Epithelial cell of proximal tubule (primary cell): ENCODE measurements at regions not wholly inside any gene's neighbourhood (a gene's known extent, or its start where the extent isn't known, plus 50 kb on each side); places are given as distances from the start of the nearest gene placed in this dataset.

Source experiments
- DNase-seq: peaks from one replicate; pipeline ENCODE4 v3.0.0-alpha.2; 2011; ENCODE audit warnings: low read depth
- H3K4me3 ChIP-seq: 2 replicates; pipeline ENCODE4 v1.5.1; 2011; ENCODE audit warnings: low read depth, mild to moderate bottlenecking, low read length
- CTCF ChIP-seq: conservative IDR thresholded peaks from 2 replicates; pipeline ENCODE4 v1.5.1; 2012; ENCODE audit warnings: low read depth, mild to moderate bottlenecking, low read length

- TF ChIP-seq CTCF, result no peak
- no peak for DNase-seq
- no peak overlapping the region for H3K4me3 ChIP-seq
These were observed 565.2 kb downstream of the BUD13 start for GRCh38 chr11:116207421-116208141.

DNA sequence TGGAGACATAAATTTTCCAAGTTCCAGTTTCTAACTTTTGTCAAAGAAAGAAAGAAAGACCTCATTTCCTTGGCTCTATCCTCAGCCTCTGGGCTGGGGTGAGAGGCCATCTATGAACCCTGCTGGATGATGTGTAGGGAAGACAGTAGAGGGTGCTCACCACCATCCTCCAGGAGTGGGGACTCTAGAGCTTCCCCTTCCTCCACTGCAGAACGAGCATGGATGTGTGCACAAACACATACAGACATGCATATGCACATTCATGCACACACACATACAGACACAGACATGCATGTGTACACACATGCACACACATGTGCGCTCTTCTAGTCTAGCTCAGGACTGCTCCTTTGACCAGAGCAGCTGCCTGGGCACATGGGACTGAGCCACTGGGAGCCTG lies 565.8 kb downstream of the BUD13 start:
- no peak overlapping the region for H3K4me3 ChIP-seq
- no peak for TF ChIP-seq CTCF
- DNase-seq, result no peak

- H3K4me3 ChIP-seq, result no peak overlapping the region
- TF ChIP-seq CTCF, result no peak
- no peak for DNase-seq
These were observed 569.9 kb downstream of the BUD13 start for GRCh38 chr11:116202922-116203321.

- DNase-seq, result no peak
- no peak for TF ChIP-seq CTCF
These were observed 572.2 kb downstream of the BUD13 start for GRCh38 chr11:116200564-116200963.

GRCh38 chr11:116199182-116199581 lies 573.6 kb downstream of the BUD13 start:
- no peak overlapping the region for H3K4me3 ChIP-seq
- DNase-seq, result no peak
- TF ChIP-seq CTCF, result no peak

More at GRCh38 chr11:116200564-116200963, 572.2 kb downstream of the BUD13 start:
- no peak overlapping the region for H3K4me3 ChIP-seq

- TF ChIP-seq CTCF, result no peak
- H3K4me3 ChIP-seq, result peak overlapping the region; percentile 51
- no peak for DNase-seq
These were observed 578.5 kb downstream of the BUD13 start for GRCh38 chr11:116194156-116194904.
